PC-9 (cell line): ENCODE measurements at regions not wholly inside any gene's neighbourhood (a gene's known extent, or its start where the extent isn't known, plus 50 kb on each side); places are given as distances from the start of the nearest gene placed in this dataset.

Experiments
- CTCF ChIP-seq: fragments of 200-600 bp; sonication (generic); conservative IDR thresholded peaks from 2 replicates; pipeline ENCODE4 v1.6.1; 2017; ENCODE audit warnings: mixed run types, antibody characterized with exemption, mild to moderate bottlenecking, moderate library complexity
- EZH2 ChIP-seq: fragments of 200-600 bp; sonication (generic); IDR thresholded peaks from 2 replicates; pipeline ENCODE4 v1.8.0; 2017; ENCODE audit warnings: antibody characterized with exemption, low read depth

- TF ChIP-seq CTCF (no peak), EZH2 (no peak)
Measured at GRCh38 chr1:229769006-229769405, 143.0 kb downstream of the URB2 start.
